ENCODE measurements at regions not wholly inside any gene's neighbourhood (a gene's known extent, or its start where the extent isn't known, plus 50 kb on each side); places are given as distances from the start of the nearest gene placed in this dataset.

- Histone ChIP-seq H3K4me1 (ENCODE audit: control insufficient read depth, insufficient read depth, low read length) (no peaks in the 10 kb centered on the region), H3K27ac (ENCODE audit: low read length) (no peak overlapping the region)
These were observed 115.7 kb upstream of the IFNGR1 start for GRCh38 chr6:137334884-137335283.

GRCh38 chr6:137334094-137334493, 114.9 kb upstream of the IFNGR1 start:
- H3K4me3 ChIP-seq (ENCODE audit: low read length in 2 of 2), result no peak overlapping the region
- no peaks in the 10 kb centered on the region for H3K27me3 ChIP-seq (ENCODE audit: control insufficient read depth in 1 of 2, insufficient read depth in 2 of 2, low read length in 2 of 2)
- no peaks in the 10 kb centered on the region for H3K9me3 ChIP-seq (ENCODE audit: control insufficient read depth in 2 of 2, low read length in 2 of 2)
- H3K4me1 ChIP-seq (ENCODE audit: control insufficient read depth, insufficient read depth, low read length), result no peaks in the 10 kb centered on the region
- no peaks in the 10 kb centered on the region for H3K36me3 ChIP-seq (ENCODE audit: control insufficient read depth in 2 of 2, insufficient read depth in 2 of 2, low read length in 2 of 2)
- no peak overlapping the region for H3K9ac ChIP-seq (ENCODE audit: low read length in 2 of 2)
- no peak overlapping the region for H3K27ac ChIP-seq (ENCODE audit: low read length)

More at GRCh38 chr6:137334884-137335283, 115.7 kb upstream of the IFNGR1 start:
- Histone ChIP-seq H3K4me3 (ENCODE audit: low read length in 2 of 2) (no peak overlapping the region), H3K9me3 (ENCODE audit: control insufficient read depth in 2 of 2, low read length in 2 of 2) (no peaks in the 10 kb centered on the region), H3K9ac (ENCODE audit: low read length in 2 of 2) (no peak overlapping the region), H3K36me3 (ENCODE audit: control insufficient read depth in 2 of 2, insufficient read depth in 2 of 2, low read length in 2 of 2) (no peaks in the 10 kb centered on the region), H3K27me3 (ENCODE audit: control insufficient read depth in 1 of 2, insufficient read depth in 2 of 2, low read length in 2 of 2) (no peaks in the 10 kb centered on the region)

- Histone ChIP-seq H3K27ac (ENCODE audit: low read length) (no peak overlapping the region), H3K4me1 (ENCODE audit: control insufficient read depth, insufficient read depth, low read length) (no peaks in the 10 kb centered on the region), H3K36me3 (ENCODE audit: control insufficient read depth in 2 of 2, insufficient read depth in 2 of 2, low read length in 2 of 2) (no peaks in the 10 kb centered on the region), H3K27me3 (ENCODE audit: control insufficient read depth in 1 of 2, insufficient read depth in 2 of 2, low read length in 2 of 2) (no peaks in the 10 kb centered on the region), H3K4me3 (ENCODE audit: low read length in 2 of 2) (no peak overlapping the region), H3K9ac (ENCODE audit: low read length in 2 of 2) (no peak overlapping the region), H3K9me3 (ENCODE audit: control insufficient read depth in 2 of 2, low read length in 2 of 2) (no peaks in the 10 kb centered on the region)
These were observed 113.6 kb upstream of the IFNGR1 start for GRCh38 chr6:137332637-137333280.

- Histone ChIP-seq H3K36me3 (ENCODE audit: control insufficient read depth in 2 of 2, insufficient read depth in 2 of 2, low read length in 2 of 2) (no peaks in the 10 kb centered on the region), H3K9ac (ENCODE audit: low read length in 2 of 2) (no peak overlapping the region), H3K4me3 (ENCODE audit: low read length in 2 of 2) (no peak overlapping the region), H3K27me3 (ENCODE audit: control insufficient read depth in 1 of 2, insufficient read depth in 2 of 2, low read length in 2 of 2) (no peaks in the 10 kb centered on the region), H3K27ac (ENCODE audit: low read length) (no peak overlapping the region), H3K4me1 (ENCODE audit: control insufficient read depth, insufficient read depth, low read length) (no peaks in the 10 kb centered on the region), H3K9me3 (ENCODE audit: control insufficient read depth in 2 of 2, low read length in 2 of 2) (no peaks in the 10 kb centered on the region)
These were observed 104.7 kb upstream of the IFNGR1 start for GRCh38 chr6:137323860-137324259.

- Histone ChIP-seq H3K36me3 (ENCODE audit: control insufficient read depth in 2 of 2, insufficient read depth in 2 of 2, low read length in 2 of 2) (no peaks in the 10 kb centered on the region), H3K4me3 (ENCODE audit: low read length in 2 of 2) (no peak overlapping the region), H3K9ac (ENCODE audit: low read length in 2 of 2) (no peak overlapping the region), H3K27me3 (ENCODE audit: control insufficient read depth in 1 of 2, insufficient read depth in 2 of 2, low read length in 2 of 2) (no peaks in the 10 kb centered on the region), H3K9me3 (ENCODE audit: control insufficient read depth in 2 of 2, low read length in 2 of 2) (no peaks in the 10 kb centered on the region), H3K27ac (ENCODE audit: low read length) (no peak overlapping the region), H3K4me1 (ENCODE audit: control insufficient read depth, insufficient read depth, low read length) (no peaks in the 10 kb centered on the region)
These were observed 101.1 kb upstream of the IFNGR1 start for GRCh38 chr6:137320271-137320670.

- Histone ChIP-seq H3K4me3 (ENCODE audit: low read length in 2 of 2) (no peak overlapping the region), H3K27ac (ENCODE audit: low read length) (no peak overlapping the region), H3K9me3 (ENCODE audit: control insufficient read depth in 2 of 2, low read length in 2 of 2) (no peaks in the 10 kb centered on the region), H3K27me3 (ENCODE audit: control insufficient read depth in 1 of 2, insufficient read depth in 2 of 2, low read length in 2 of 2) (no peaks in the 10 kb centered on the region), H3K9ac (ENCODE audit: low read length in 2 of 2) (no peak overlapping the region), H3K4me1 (ENCODE audit: control insufficient read depth, insufficient read depth, low read length) (no peaks in the 10 kb centered on the region), H3K36me3 (ENCODE audit: control insufficient read depth in 2 of 2, insufficient read depth in 2 of 2, low read length in 2 of 2) (no peaks in the 10 kb centered on the region)
These were observed 97.4 kb upstream of the IFNGR1 start for GRCh38 chr6:137316626-137317025.

GRCh38 chr6:137315081-137315480, 95.9 kb upstream of the IFNGR1 start:
- Histone ChIP-seq H3K27ac (ENCODE audit: low read length) (no peak overlapping the region), H3K27me3 (ENCODE audit: control insufficient read depth in 1 of 2, insufficient read depth in 2 of 2, low read length in 2 of 2) (no peaks in the 10 kb centered on the region), H3K36me3 (ENCODE audit: control insufficient read depth in 2 of 2, insufficient read depth in 2 of 2, low read length in 2 of 2) (no peaks in the 10 kb centered on the region), H3K4me3 (ENCODE audit: low read length in 2 of 2) (no peak overlapping the region), H3K9me3 (ENCODE audit: control insufficient read depth in 2 of 2, low read length in 2 of 2) (no peaks in the 10 kb centered on the region), H3K9ac (ENCODE audit: low read length in 2 of 2) (no peak overlapping the region), H3K4me1 (ENCODE audit: control insufficient read depth, insufficient read depth, low read length) (no peaks in the 10 kb centered on the region)

- no peak overlapping the region for H3K9ac ChIP-seq (ENCODE audit: low read length in 2 of 2)
- H3K27me3 ChIP-seq (ENCODE audit: control insufficient read depth in 1 of 2, insufficient read depth in 2 of 2, low read length in 2 of 2), result no peaks in the 10 kb centered on the region
- H3K4me1 ChIP-seq (ENCODE audit: control insufficient read depth, insufficient read depth, low read length), result no peaks in the 10 kb centered on the region
- peak overlapping the region in 1 of 2 donors; percentile 0 for H3K4me3 ChIP-seq (ENCODE audit: low read length in 2 of 2)
- H3K36me3 ChIP-seq (ENCODE audit: control insufficient read depth in 2 of 2, insufficient read depth in 2 of 2, low read length in 2 of 2), result no peaks in the 10 kb centered on the region
- no peak overlapping the region for H3K27ac ChIP-seq (ENCODE audit: low read length)
- H3K9me3 ChIP-seq (ENCODE audit: control insufficient read depth in 2 of 2, low read length in 2 of 2), result no peaks in the 10 kb centered on the region
These were observed 95.0 kb upstream of the IFNGR1 start for GRCh38 chr6:137313928-137314855.

- Histone ChIP-seq H3K9ac (ENCODE audit: low read length in 2 of 2) (no peak overlapping the region), H3K27ac (ENCODE audit: low read length) (no peak overlapping the region), H3K9me3 (ENCODE audit: control insufficient read depth in 2 of 2, low read length in 2 of 2) (no peaks in the 10 kb centered on the region), H3K36me3 (ENCODE audit: control insufficient read depth in 2 of 2, insufficient read depth in 2 of 2, low read length in 2 of 2) (no peaks in the 10 kb centered on the region), H3K4me1 (ENCODE audit: control insufficient read depth, insufficient read depth, low read length) (no peaks in the 10 kb centered on the region), H3K4me3 (ENCODE audit: low read length in 2 of 2) (no peak overlapping the region), H3K27me3 (ENCODE audit: control insufficient read depth in 1 of 2, insufficient read depth in 2 of 2, low read length in 2 of 2) (no peaks in the 10 kb centered on the region)
These were observed 94.0 kb upstream of the IFNGR1 start for GRCh38 chr6:137313211-137313610.

GRCh38 chr6:137311940-137312339, 92.8 kb upstream of the IFNGR1 start:
- no peaks in the 10 kb centered on the region for H3K4me1 ChIP-seq (ENCODE audit: control insufficient read depth, insufficient read depth, low read length)
- H3K36me3 ChIP-seq (ENCODE audit: control insufficient read depth in 2 of 2, insufficient read depth in 2 of 2, low read length in 2 of 2), result no peaks in the 10 kb centered on the region
- no peaks in the 10 kb centered on the region for H3K27me3 ChIP-seq (ENCODE audit: control insufficient read depth in 1 of 2, insufficient read depth in 2 of 2, low read length in 2 of 2)
- no peak overlapping the region for H3K27ac ChIP-seq (ENCODE audit: low read length)
- no peaks in the 10 kb centered on the region for H3K9me3 ChIP-seq (ENCODE audit: control insufficient read depth in 2 of 2, low read length in 2 of 2)
- no peak overlapping the region for H3K4me3 ChIP-seq (ENCODE audit: low read length in 2 of 2)
- H3K9ac ChIP-seq (ENCODE audit: low read length in 2 of 2), result no peak overlapping the region
